ENCODE measurements at regions not wholly inside any gene's neighbourhood (a gene's known extent, or its start where the extent isn't known, plus 50 kb on each side); places are given as distances from the start of the nearest gene placed in this dataset.
A peak's percentile ranks its signal among the peaks of the same experiment; 100 is the strongest.

GRCh38 chr17:28247671-28248555 lies 71.1 kb upstream of the TMEM97 start:
- H3K9ac ChIP-seq (ENCODE audit: low read depth, low read length): no peak overlapping the region
- POLR2A ChIA-PET (ENCODE audit: unreplicated experiment): interaction anchor here (0.5 kb wide), 1 partner anchor 363 kb away, joined by 4 read pairs; no protein-coding TSS in a partner anchor
- no peak overlapping the region for H4K8ac ChIP-seq (ENCODE audit: low read depth in 2 of 2, low read length in 2 of 2)
- no peak overlapping the region for H4K5ac ChIP-seq (ENCODE audit: low read depth, low read length)
- peak overlapping the region; percentile 56 for H2AFZ ChIP-seq (replicated peaks; ENCODE audit: low read length, poor library complexity)
- no peak overlapping the region for H2BK20ac ChIP-seq (ENCODE audit: low read depth, low read length)
- H3K9me3 ChIP-seq (ENCODE audit: control insufficient read depth, insufficient read depth, low read length): no peaks in the 10 kb centered on the region
- intact Hi-C loops (cut with micrococcal nuclease): no loop called here
- H3K18ac ChIP-seq (ENCODE audit: low read depth, low read length): no peak overlapping the region
- ATAC-seq (ENCODE audit: low read depth) (0 out of 2 replicates have a peak, but pooled peaks have one; percentile 6), DNase-seq (peak; percentile 8)
- WGBS, 2 experiments (ENCODE audit: extremely low coverage in 2 of 2, insufficient read length in 1 of 2): 63% methylated on average over 7 of the region's 15 CpGs; no CpG with 5 or more reads in 1 of the 2 experiments
- peaks cover 17% of the 10 kb centered on the region for H3K27me3 ChIP-seq (ENCODE audit: control insufficient read depth, insufficient read depth, low read length)
- TF ChIP-seq MAFK (IDR thresholded peaks at IDR 0.05; ENCODE audit: low read depth, low read length): no peak
- peak; percentile 11; the same call in 1 of the 2 replicates for TF ChIP-seq SMC3 (IDR thresholded peaks at IDR 0.05; ENCODE audit: low read depth, low read length)
- TF ChIP-seq NFE2L2 (IDR thresholded peaks at IDR 0.05; ENCODE audit: low read depth, low read length): no peak
- peak; percentile 8; the same call in 1 of the 2 replicates for TF ChIP-seq CTCF (conservative IDR thresholded peaks at IDR 0.05; ENCODE audit: low read depth, low read length)
- no peak for TF ChIP-seq RAD21 (IDR thresholded peaks at IDR 0.05; ENCODE audit: low read length)
- no peak for TF ChIP-seq BHLHE40 (IDR thresholded peaks at IDR 0.05; ENCODE audit: low read depth, low read length)
- TF ChIP-seq ELK1 (IDR thresholded peaks at IDR 0.05; ENCODE audit: borderline replicate concordance, low read depth, low read length): no peak
- no peak for TF ChIP-seq FOS (IDR thresholded peaks at IDR 0.05; ENCODE audit: low read depth, low read length)
- TF ChIP-seq RCOR1 (IDR thresholded peaks at IDR 0.05; ENCODE audit: insufficient replicate concordance, low read length): no peak
- TF ChIP-seq MXI1 (IDR thresholded peaks at IDR 0.05; ENCODE audit: borderline replicate concordance, low read depth, low read length): no peak
- TF ChIP-seq POLR2A (IDR thresholded peaks at IDR 0.05; ENCODE audit: low read depth, low read length): no peak
- TF ChIP-seq USF2 (IDR thresholded peaks at IDR 0.05; ENCODE audit: low read depth, low read length): no peak
- in situ Hi-C loops (cut with MboI; ENCODE audit: low sequenced_read_pairs): loop anchor here (10.0 kb wide), 1 partner anchor 443 kb away; the partner anchor contains the start of gene NOS2
- no peak overlapping the region for H2BK15ac ChIP-seq (ENCODE audit: low read depth, low read length)
- H3K4me2 ChIP-seq (ENCODE audit: low read depth, low read length): no peak overlapping the region
- no peaks in the 10 kb centered on the region for H3K4me1 ChIP-seq (ENCODE audit: control insufficient read depth, insufficient read depth, low read length)
- dilution Hi-C loops (cut with HindIII; ENCODE audit: low sequenced_read_pairs, unreplicated experiment): no loop called here
- no peak overlapping the region for H3K23ac ChIP-seq (ENCODE audit: low read depth, low read length)
- no peak overlapping the region for H3K14ac ChIP-seq (replicated peaks; ENCODE audit: low read depth, low read length)
- H4K91ac ChIP-seq (ENCODE audit: insufficient read depth, low read depth, low read length): no peak overlapping the region
- H3K36me3 ChIP-seq (ENCODE audit: control insufficient read depth, insufficient read depth, low read length): no peaks in the 10 kb centered on the region
- no TSS peak for BruUV-seq (replicated peaks)
- H3K79me1 ChIP-seq (ENCODE audit: low read depth in 1 of 2, low read length in 2 of 2): no peaks in the 10 kb centered on the region
- no peak overlapping the region for H3K4ac ChIP-seq (ENCODE audit: low read depth, low read length)
- no peak overlapping the region for H2AK9ac ChIP-seq (replicated peaks; ENCODE audit: low read depth, low read length, poor library complexity)
- 0 out of 2 replicates have a peak, but pooled peaks cover 3% of the 10 kb centered on the region for H3K9me1 ChIP-seq (ENCODE audit: insufficient read depth, low read length)
- H2BK5ac ChIP-seq (ENCODE audit: low read depth, low read length, poor library complexity, severe bottlenecking): no peak overlapping the region
- no peak overlapping the region for H3K56ac ChIP-seq (ENCODE audit: extremely low read depth, insufficient read depth, low read length)
- CTCF ChIA-PET: interaction anchor here (1.1 to 1.4 kb wide), 2 partner anchors 9 to 443 kb away, joined by 3 read pairs; no protein-coding TSS in a partner anchor
- H2AK5ac ChIP-seq (ENCODE audit: low read depth, low read length): no peak overlapping the region
- H2BK120ac ChIP-seq (ENCODE audit: low read depth, low read length): no peak overlapping the region
- no peak overlapping the region for H3K27ac ChIP-seq (ENCODE audit: insufficient read depth, low read length)
- no peaks in the 10 kb centered on the region for H4K20me1 ChIP-seq (ENCODE audit: insufficient read depth, low read length)
- H3K4me3 ChIP-seq (ENCODE audit: insufficient read depth, low read depth, low read length): no peak overlapping the region
